ENCODE measurements at regions not wholly inside any gene's neighbourhood (a gene's known extent, or its start where the extent isn't known, plus 50 kb on each side); places are given as distances from the start of the nearest gene placed in this dataset.

GRCh38 chr11:15591112-15591537, 476.4 kb downstream of the INSC start:
- no peak overlapping the region for H3K27ac ChIP-seq
- TF ChIP-seq EZH2phosphoT487 (IDR thresholded peaks at IDR 0.05; ENCODE audit: low read depth, severe bottlenecking, unreplicated experiment) = no peak
- no peak for TF ChIP-seq CTCF (IDR thresholded peaks at IDR 0.05; ENCODE audit: poor library complexity)
- no peak for TF ChIP-seq EZH2 (IDR thresholded peaks at IDR 0.05; ENCODE audit: borderline replicate concordance)
- H3K27me3 ChIP-seq = no peaks in the 10 kb centered on the region
- no peaks in the 10 kb centered on the region for H4K20me1 ChIP-seq (ENCODE audit: insufficient read depth, poor library complexity, severe bottlenecking)
- no peak overlapping the region for H2AFZ ChIP-seq
- no peak overlapping the region for H3K4me2 ChIP-seq
- DNase-seq (ENCODE audit: low spot score) = no peak
- H3K36me3 ChIP-seq (replicated peaks; ENCODE audit: insufficient read depth, low read depth) = no peaks in the 10 kb centered on the region
- no peaks in the 10 kb centered on the region for H3K9me3 ChIP-seq (ENCODE audit: low read depth)
- no peak overlapping the region for H3K4me3 ChIP-seq
- WGBS (ENCODE audit: low lambda C conversion rate, missing lambda C conversion rate) = 67% methylated on average over 5 of the region's 5 CpGs
- H3K9me2 ChIP-seq (replicated peaks; ENCODE audit: insufficient read depth) = no peaks in the 10 kb centered on the region
- H3K4me1 ChIP-seq (ENCODE audit: insufficient read depth) = no peaks in the 10 kb centered on the region
- no peaks in the 10 kb centered on the region for H3K79me2 ChIP-seq

- no peak for DNase-seq (ENCODE audit: low spot score)
- Histone ChIP-seq H3K9me3 (ENCODE audit: low read depth) (no peaks in the 10 kb centered on the region), H3K4me1 (ENCODE audit: insufficient read depth) (no peaks in the 10 kb centered on the region), H3K4me2 (no peak overlapping the region), H2AFZ (no peak overlapping the region), H3K79me2 (no peaks in the 10 kb centered on the region), H4K20me1 (ENCODE audit: insufficient read depth, poor library complexity, severe bottlenecking) (no peaks in the 10 kb centered on the region), H3K4me3 (no peak overlapping the region), H3K36me3 (replicated peaks; ENCODE audit: insufficient read depth, low read depth) (no peaks in the 10 kb centered on the region), H3K27ac (no peak overlapping the region), H3K27me3 (no peaks in the 10 kb centered on the region), H3K9me2 (replicated peaks; ENCODE audit: insufficient read depth) (no peaks in the 10 kb centered on the region)
- WGBS (ENCODE audit: low lambda C conversion rate, missing lambda C conversion rate) = 95% methylated on average over 4 of the region's 4 CpGs
- TF ChIP-seq EZH2 (IDR thresholded peaks at IDR 0.05; ENCODE audit: borderline replicate concordance) (no peak), EZH2phosphoT487 (IDR thresholded peaks at IDR 0.05; ENCODE audit: low read depth, severe bottlenecking, unreplicated experiment) (no peak), CTCF (IDR thresholded peaks at IDR 0.05; ENCODE audit: poor library complexity) (no peak)
These were observed 479.9 kb downstream of the INSC start for GRCh38 chr11:15594607-15595006.

GRCh38 chr11:15599376-15599775, 484.7 kb downstream of the INSC start:
- Histone ChIP-seq H3K4me3 (no peak overlapping the region), H3K79me2 (no peaks in the 10 kb centered on the region), H4K20me1 (ENCODE audit: insufficient read depth, poor library complexity, severe bottlenecking) (no peaks in the 10 kb centered on the region), H3K36me3 (replicated peaks; ENCODE audit: insufficient read depth, low read depth) (no peaks in the 10 kb centered on the region), H3K9me3 (ENCODE audit: low read depth) (no peaks in the 10 kb centered on the region), H2AFZ (no peak overlapping the region), H3K9me2 (replicated peaks; ENCODE audit: insufficient read depth) (no peaks in the 10 kb centered on the region), H3K27me3 (no peaks in the 10 kb centered on the region), H3K4me1 (ENCODE audit: insufficient read depth) (peaks cover 6% of the 10 kb centered on the region), H3K27ac (no peak overlapping the region), H3K4me2 (no peak overlapping the region)
- WGBS (ENCODE audit: low lambda C conversion rate, missing lambda C conversion rate) = 96% methylated on average over 3 of the region's 3 CpGs
- TF ChIP-seq CTCF (IDR thresholded peaks at IDR 0.05; ENCODE audit: poor library complexity) (no peak), EZH2 (IDR thresholded peaks at IDR 0.05; ENCODE audit: borderline replicate concordance) (no peak), EZH2phosphoT487 (IDR thresholded peaks at IDR 0.05; ENCODE audit: low read depth, severe bottlenecking, unreplicated experiment) (no peak)
- no peak for DNase-seq (ENCODE audit: low spot score)

- no peaks in the 10 kb centered on the region for H3K27me3 ChIP-seq
- no peak for TF ChIP-seq EZH2 (IDR thresholded peaks at IDR 0.05; ENCODE audit: borderline replicate concordance)
- no peak for TF ChIP-seq EZH2phosphoT487 (IDR thresholded peaks at IDR 0.05; ENCODE audit: low read depth, severe bottlenecking, unreplicated experiment)
- TF ChIP-seq CTCF (IDR thresholded peaks at IDR 0.05; ENCODE audit: poor library complexity) = no peak
- H3K4me1 ChIP-seq (ENCODE audit: insufficient read depth) = peaks cover 6% of the 10 kb centered on the region
- no peaks in the 10 kb centered on the region for H3K36me3 ChIP-seq (replicated peaks; ENCODE audit: insufficient read depth, low read depth)
- H3K9me3 ChIP-seq (ENCODE audit: low read depth) = no peaks in the 10 kb centered on the region
- H3K79me2 ChIP-seq = no peaks in the 10 kb centered on the region
- H3K9me2 ChIP-seq (replicated peaks; ENCODE audit: insufficient read depth) = no peaks in the 10 kb centered on the region
- peak; percentile 29 for DNase-seq (ENCODE audit: low spot score)
- no peak overlapping the region for H3K4me3 ChIP-seq
- 85% methylated on average over 3 of the region's 3 CpGs for WGBS (ENCODE audit: low lambda C conversion rate, missing lambda C conversion rate)
- H3K4me2 ChIP-seq = peak overlapping the region; percentile 17
- peak overlapping the region; percentile 45 for H3K27ac ChIP-seq
- no peak overlapping the region for H2AFZ ChIP-seq
- H4K20me1 ChIP-seq (ENCODE audit: insufficient read depth, poor library complexity, severe bottlenecking) = no peaks in the 10 kb centered on the region
These were observed 487.3 kb downstream of the INSC start for GRCh38 chr11:15602047-15602446.
